ENCODE measurements at regions not wholly inside any gene's neighbourhood (a gene's known extent, or its start where the extent isn't known, plus 50 kb on each side); places are given as distances from the start of the nearest gene placed in this dataset.

DNA sequence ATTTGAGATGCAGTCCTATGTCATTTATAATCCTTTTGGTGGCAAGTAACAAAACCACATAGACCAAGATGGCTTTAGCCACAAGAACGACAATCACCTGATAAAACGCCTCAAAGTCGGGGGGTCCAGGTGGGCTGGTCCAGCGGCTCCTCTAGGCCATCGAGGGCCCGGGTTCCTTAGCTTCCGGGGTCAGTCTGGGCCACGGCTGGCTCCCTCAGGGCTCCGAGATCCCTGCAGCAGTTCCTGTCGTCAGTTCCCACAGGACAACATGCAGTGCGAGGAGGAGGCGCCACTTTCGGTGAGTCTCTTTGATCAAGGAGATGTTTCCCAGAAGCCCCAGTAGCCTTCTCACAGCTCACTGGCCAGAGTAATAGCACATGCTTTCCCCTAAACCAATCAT is 574.6 kb downstream of the AACS start:
- no CpG with 5 or more reads among the region's 13 CpGs for WGBS (ENCODE audit: extremely low coverage, insufficient read length, low lambda C conversion rate)
- H3K14ac ChIP-seq (ENCODE audit: insufficient read depth, low read length), result no peak overlapping the region

More for the DNA sequence above, 574.6 kb downstream of the AACS start:
- H3K27me3 ChIP-seq (ENCODE audit: insufficient read depth, low read length), result no peaks in the 10 kb centered on the region
- no peak overlapping the region for H2BK5ac ChIP-seq (ENCODE audit: insufficient read length, low read length)
- H3K9ac ChIP-seq (ENCODE audit: extremely low read depth, insufficient read length, low read length), result no peak overlapping the region
- H3K9me3 ChIP-seq (ENCODE audit: control insufficient read depth, low read depth, low read length), result no peaks in the 10 kb centered on the region
- H3K27ac ChIP-seq (ENCODE audit: insufficient read length, low read depth, low read length), result no peak overlapping the region
- TF ChIP-seq CTCF (conservative IDR thresholded peaks at IDR 0.05), result no peak
- Mint-ChIP-seq H3K27me3 (ENCODE audit: low read depth) (peaks cover 1% of the 10 kb centered on the region; the same call in 1 of the 2 replicates), H3K27ac (no peak overlapping the region; a peak in 1 of 7 replicates), H3K4me3 (no peak overlapping the region), H3K4me1 (no peaks in the 10 kb centered on the region), H3K36me3 (ENCODE audit: insufficient read depth in 1 of 3, low read depth in 3 of 3) (peaks cover 0 to 2% (median 0%) of the 10 kb centered on the region in 3 experiments; a peak in 2 of 7 replicates), H3K9me3 (no peaks in the 10 kb centered on the region)
- no peaks in the 10 kb centered on the region for H3K79me1 ChIP-seq (ENCODE audit: insufficient read depth, low read depth, low read length, poor library complexity, severe bottlenecking)
- no peak overlapping the region for H2BK15ac ChIP-seq (ENCODE audit: low read depth, low read length)
- no peak overlapping the region for H4K91ac ChIP-seq (ENCODE audit: insufficient read length, low read depth, low read length)
- no peaks in the 10 kb centered on the region for H4K20me1 ChIP-seq (ENCODE audit: control insufficient read depth, insufficient read depth, insufficient read length)
- no peak overlapping the region for H3K4ac ChIP-seq (ENCODE audit: low read depth, low read length)
- no peak for DNase-seq
- no peak overlapping the region for H3T11ph ChIP-seq (ENCODE audit: low read length)
- no peak overlapping the region for H2BK12ac ChIP-seq (ENCODE audit: insufficient read length, low read depth, low read length)
- no peak overlapping the region for H2AFZ ChIP-seq (ENCODE audit: low read length)
- no peak overlapping the region for H2AK5ac ChIP-seq (ENCODE audit: insufficient read length, low read length)
- H3K4me2 ChIP-seq (ENCODE audit: insufficient read depth, insufficient read length, low read length), result no peak overlapping the region
- H3K23ac ChIP-seq (ENCODE audit: insufficient read length, low read depth, low read length), result no peak overlapping the region
- no peak overlapping the region for H4K5ac ChIP-seq (ENCODE audit: insufficient read length, low read depth, low read length)
- no peak overlapping the region for H2BK20ac ChIP-seq (ENCODE audit: low read depth, low read length, poor library complexity, severe bottlenecking)
- no peaks in the 10 kb centered on the region for H3K79me2 ChIP-seq (ENCODE audit: insufficient read depth, low read length)
- no peaks in the 10 kb centered on the region for H3K4me1 ChIP-seq (ENCODE audit: insufficient read depth, low read length)
- no peak overlapping the region for H4K8ac ChIP-seq (replicated peaks; ENCODE audit: insufficient read length, low read depth, low read length)
- no peak overlapping the region for H3K56ac ChIP-seq (ENCODE audit: insufficient read length, low read depth, low read length)
- no peak overlapping the region for H2BK120ac ChIP-seq (ENCODE audit: low read depth, low read length, poor library complexity, severe bottlenecking)
- H3K23me2 ChIP-seq (ENCODE audit: insufficient read length, low read depth, low read length, poor library complexity, severe bottlenecking), result no peaks in the 10 kb centered on the region
- H3K18ac ChIP-seq (ENCODE audit: insufficient read length, low read depth, low read length), result no peak overlapping the region

Measured in H9 (cell line).